Pancreas (tissue), 10 donors: ENCODE measurements at regions not wholly inside any gene's neighbourhood (a gene's known extent, or its start where the extent isn't known, plus 50 kb on each side); places are given as distances from the start of the nearest gene placed in this dataset.

ENCODE experiments used
- ATAC-seq, 4 donors: fragments of 200-7000 bp; cut with Tn5 transposase; one replicate each; pipeline versions ENCODE4 v1.8.0 to v1.9.1; 2020; ENCODE audit warnings: mild to moderate bottlenecking in 4 of 4, moderate library complexity in 4 of 4
- DNase-seq, 6 donors: peaks; one replicate each; pipeline ENCODE4 v3.0.0-alpha.2; 2020
- FAIRE-seq: peaks from 2 replicates; lab custom pipeline; 2012; peaks lifted over from hg19 to GRCh38; lab: Jason Lieb, UNC
- H3K27ac ChIP-seq, 4 donors: fragments of 200-600 bp; sonication (generic); 1 replicate in 3 of 4; 2 replicates in 1 of 4; pipeline versions ENCODE4 v1.5.0 to v1.8.0; 2020
- H3K27me3 ChIP-seq, 4 donors: fragments of 200-600 bp; one replicate each; pipeline ENCODE4 v1.8.0; 2021
- H3K36me3 ChIP-seq, 3 donors: fragments of 200-600 bp; sonication (generic) in 1 of 3; one replicate each; pipeline versions ENCODE4 v1.5.0 to v1.8.0; 2020 to 2021
- H3K4me1 ChIP-seq, 3 donors: fragments of 200-600 bp; one replicate each; pipeline ENCODE4 v1.8.0; 2021
- H3K4me3 ChIP-seq, 4 donors: fragments of 200-600 bp; sonication (generic) in 2 of 4; one replicate each; pipeline versions ENCODE4 v1.5.0 to v1.8.0; 2020 to 2021
- H3K9me3 ChIP-seq, 4 donors: fragments of 200-600 bp; one replicate each; pipeline ENCODE4 v1.8.0; 2021
- WGBS, 2 donors: extraction: QIAGEN DNeasy Blood & Tissue Kit; methylation state at CpG; one replicate each; pipeline ENCODE4 v1.1.7; 2013; 5-methylcytosine and 5-hydroxymethylcytosine counted together
- intact Hi-C, 3 donors: fragments of 100-400 bp; cut with DNase I; formaldehyde crosslinking; loops; one replicate each; pipeline versions ENCODE4 v1.11.1 to v1.14.2; 2022
- TF ChIP-seq, protein P1 (sequence below), 4 donors: fragments of 200-600 bp; sonication (generic) in 3 of 4; IDR thresholded peaks; one replicate each; pipeline versions ENCODE4 v1.5.0 to v1.8.0; 2021; ENCODE audit warnings: antibody characterized with exemption in 4 of 4
- donor health status: healthy with polysubstance abuse.
- donor health status: DM: no; HTN: no; CAD: no; lungs with moderate emphysema.
- donor health status: DM: no; HTN: no; CAD: no.
- donor health status: control.
- donor health status: control.
- donor health status: Bipolar disorder and iron deficiency.
- donor health status: DM: yes; HTN: yes; CAD: no.
- donor health status: DM: no; HTN: no; CAD: no.
- donor health status: DM: no; HTN: no; CAD: no.
- donor health status: DM: yes; HTN: yes; CAD: no.

DNA sequence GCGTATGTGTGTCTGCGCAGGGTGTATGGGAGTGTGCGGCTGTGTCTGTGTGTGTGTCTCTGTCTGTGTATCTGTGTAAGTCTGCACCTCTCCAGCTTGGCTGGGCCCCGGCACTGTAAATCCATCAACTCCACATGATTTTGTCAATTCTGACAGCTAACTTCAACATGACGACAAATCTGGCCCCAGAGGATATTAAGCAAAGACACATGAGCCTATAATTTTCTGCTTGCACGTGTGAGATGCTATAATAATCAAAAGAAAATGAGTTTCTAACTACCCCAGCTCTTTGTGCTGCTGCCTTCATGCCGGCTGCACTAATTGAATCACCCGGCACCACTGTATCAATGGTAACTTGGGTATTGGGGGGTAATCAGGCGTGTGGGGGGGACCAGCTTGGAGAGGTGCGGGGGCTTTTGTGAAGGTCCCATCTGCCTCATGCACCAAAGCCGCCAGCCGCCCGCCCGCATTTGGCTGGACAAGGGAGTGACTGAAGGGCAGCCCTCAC lies 57.6 kb upstream of the LHX1 start:
- no peaks in the 10 kb centered on the region for H3K4me1 ChIP-seq
- TF ChIP-seq, protein P1, sequence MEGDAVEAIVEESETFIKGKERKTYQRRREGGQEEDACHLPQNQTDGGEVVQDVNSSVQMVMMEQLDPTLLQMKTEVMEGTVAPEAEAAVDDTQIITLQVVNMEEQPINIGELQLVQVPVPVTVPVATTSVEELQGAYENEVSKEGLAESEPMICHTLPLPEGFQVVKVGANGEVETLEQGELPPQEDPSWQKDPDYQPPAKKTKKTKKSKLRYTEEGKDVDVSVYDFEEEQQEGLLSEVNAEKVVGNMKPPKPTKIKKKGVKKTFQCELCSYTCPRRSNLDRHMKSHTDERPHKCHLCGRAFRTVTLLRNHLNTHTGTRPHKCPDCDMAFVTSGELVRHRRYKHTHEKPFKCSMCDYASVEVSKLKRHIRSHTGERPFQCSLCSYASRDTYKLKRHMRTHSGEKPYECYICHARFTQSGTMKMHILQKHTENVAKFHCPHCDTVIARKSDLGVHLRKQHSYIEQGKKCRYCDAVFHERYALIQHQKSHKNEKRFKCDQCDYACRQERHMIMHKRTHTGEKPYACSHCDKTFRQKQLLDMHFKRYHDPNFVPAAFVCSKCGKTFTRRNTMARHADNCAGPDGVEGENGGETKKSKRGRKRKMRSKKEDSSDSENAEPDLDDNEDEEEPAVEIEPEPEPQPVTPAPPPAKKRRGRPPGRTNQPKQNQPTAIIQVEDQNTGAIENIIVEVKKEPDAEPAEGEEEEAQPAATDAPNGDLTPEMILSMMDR (IDR thresholded peaks at IDR 0.05) = no peak
- no peak overlapping the region for H3K4me3 ChIP-seq
- peaks cover 0 to 11% (median 1%) of the 10 kb centered on the region in 4 donors for H3K27me3 ChIP-seq
- intact Hi-C loops = no loop called here
- ATAC-seq (no peak), FAIRE-seq (no peak), DNase-seq (no peak)
- no peak overlapping the region for H3K27ac ChIP-seq
- H3K36me3 ChIP-seq = no peaks in the 10 kb centered on the region
- 71 to 76% methylated on average over 14 of the region's 14 CpGs for WGBS, 2 donors
- no peaks in the 10 kb centered on the region for H3K9me3 ChIP-seq

DNA sequence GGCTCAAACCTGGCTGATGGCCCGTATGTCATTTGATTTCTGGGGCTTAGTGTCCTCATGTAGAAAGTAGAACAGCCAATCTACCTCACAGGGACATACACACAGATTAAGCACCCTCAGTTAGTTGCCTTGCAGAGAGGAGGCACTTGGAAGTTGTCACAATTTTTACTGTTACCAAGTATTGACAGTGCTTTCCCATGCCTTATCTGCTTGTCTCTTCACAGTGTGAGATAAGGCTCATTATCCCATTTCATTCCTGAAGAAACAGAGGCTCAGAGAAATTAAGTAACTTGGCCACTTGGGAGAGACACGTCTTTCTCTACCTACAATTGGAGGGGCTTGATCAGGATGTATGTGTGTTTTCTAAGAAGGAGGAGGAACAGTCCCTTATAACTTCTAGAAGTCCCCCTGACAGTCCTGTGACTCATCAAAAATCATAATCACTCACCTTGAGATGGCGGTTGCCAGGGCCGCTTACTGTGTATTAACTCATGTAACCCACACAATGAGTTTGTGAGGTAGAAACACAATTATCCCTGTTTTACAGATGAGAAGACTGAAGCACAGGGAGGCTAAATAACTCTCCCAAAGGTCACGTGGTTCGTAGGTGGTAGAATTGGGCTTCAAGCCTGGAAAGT lies 56.9 kb upstream of the LHX1 start:
- H3K27me3 ChIP-seq = peaks cover 0 to 11% (median 3%) of the 10 kb centered on the region in 4 donors
- intact Hi-C loops = no loop called here
- no peak overlapping the region for H3K27ac ChIP-seq
- H3K4me3 ChIP-seq = no peak overlapping the region
- TF ChIP-seq, protein P1 (IDR thresholded peaks at IDR 0.05) = no peak
- FAIRE-seq = no peak
- 49 to 61% methylated on average over 6 of the region's 6 CpGs for WGBS, 2 donors
- no peaks in the 10 kb centered on the region for H3K4me1 ChIP-seq
- no peak for ATAC-seq
- no peaks in the 10 kb centered on the region for H3K36me3 ChIP-seq
- H3K9me3 ChIP-seq = no peaks in the 10 kb centered on the region
- DNase-seq = no peak

DNA sequence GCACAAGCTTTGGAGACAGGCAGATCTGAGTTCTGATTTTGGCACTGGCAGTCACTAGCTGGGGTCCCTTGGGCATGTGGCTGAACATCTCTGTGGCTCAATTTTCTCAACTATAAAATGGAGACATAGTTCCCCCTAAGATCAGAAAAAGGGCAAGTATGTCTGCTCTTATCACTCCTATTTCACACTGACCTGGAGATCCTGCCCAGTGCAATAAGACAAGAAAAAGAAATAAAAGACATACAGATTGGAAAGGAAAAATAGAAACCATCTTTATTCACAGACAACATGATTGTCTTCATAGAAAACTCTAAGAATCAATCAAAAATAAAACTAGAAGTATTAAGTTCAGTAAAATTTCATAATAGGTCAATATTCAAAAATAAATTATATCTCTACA lies 56.0 kb upstream of the LHX1 start:
- no peaks in the 10 kb centered on the region for H3K36me3 ChIP-seq
- H3K4me1 ChIP-seq = no peaks in the 10 kb centered on the region
- no peak overlapping the region for H3K4me3 ChIP-seq
- FAIRE-seq = no peak
- TF ChIP-seq, protein P1 (IDR thresholded peaks at IDR 0.05) = no peak
- DNase-seq = no peak
- H3K27me3 ChIP-seq = peaks cover 0 to 11% (median 3%) of the 10 kb centered on the region in 4 donors
- no peak overlapping the region for H3K27ac ChIP-seq
- H3K9me3 ChIP-seq = no peaks in the 10 kb centered on the region
- ATAC-seq = no peak
- intact Hi-C loops = no loop called here

DNA sequence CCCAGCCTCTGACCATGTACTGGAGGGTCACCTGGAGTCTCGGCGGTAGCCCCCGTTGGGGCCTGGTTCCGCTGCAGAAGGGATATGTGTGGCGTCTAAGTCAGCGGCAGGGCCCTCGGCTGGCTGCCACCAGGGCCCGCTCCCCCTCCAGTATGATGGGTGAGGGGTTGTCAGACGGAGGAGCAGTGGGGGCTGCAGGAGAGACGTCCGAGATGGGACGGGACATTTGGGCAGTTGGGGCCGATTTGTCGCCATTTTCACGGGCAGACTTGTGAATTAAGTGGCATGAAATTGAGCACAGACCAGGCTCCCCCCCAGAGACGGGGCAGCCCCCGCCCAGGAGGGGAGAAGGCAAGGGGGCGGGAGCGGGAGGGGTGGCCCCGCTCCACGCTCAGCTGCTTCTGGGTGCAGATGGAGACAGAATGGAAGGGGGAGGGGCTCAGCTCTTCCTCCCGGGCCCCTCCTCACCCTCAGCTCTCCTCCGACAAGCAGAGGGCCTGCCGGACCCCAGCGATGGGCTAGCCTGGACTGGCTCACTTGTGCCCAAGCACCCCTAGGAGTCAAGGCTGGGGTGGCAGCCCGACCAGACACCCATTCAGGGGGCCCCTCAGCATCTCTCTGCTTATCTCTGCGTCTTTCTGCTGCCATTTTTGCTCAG lies 52.7 kb upstream of the LHX1 start:
- WGBS, 2 donors = 11 to 13% methylated on average over 23 to 25 of the region's 27 CpGs
- FAIRE-seq (no peak), DNase-seq (no peak), ATAC-seq (no peak)
- Histone ChIP-seq H3K27me3 (peaks cover 0 to 11% (median 3%) of the 10 kb centered on the region in 4 donors), H3K27ac (no peak overlapping the region), H3K4me3 (no peak overlapping the region), H3K9me3 (no peaks in the 10 kb centered on the region), H3K36me3 (no peaks in the 10 kb centered on the region), H3K4me1 (no peaks in the 10 kb centered on the region)
- TF ChIP-seq, protein P1 (IDR thresholded peaks at IDR 0.05) = no peak
- intact Hi-C loops = no loop called here
